ENCODE measurements at regions not wholly inside any gene's neighbourhood (a gene's known extent, or its start where the extent isn't known, plus 50 kb on each side); places are given as distances from the start of the nearest gene placed in this dataset.

DNA sequence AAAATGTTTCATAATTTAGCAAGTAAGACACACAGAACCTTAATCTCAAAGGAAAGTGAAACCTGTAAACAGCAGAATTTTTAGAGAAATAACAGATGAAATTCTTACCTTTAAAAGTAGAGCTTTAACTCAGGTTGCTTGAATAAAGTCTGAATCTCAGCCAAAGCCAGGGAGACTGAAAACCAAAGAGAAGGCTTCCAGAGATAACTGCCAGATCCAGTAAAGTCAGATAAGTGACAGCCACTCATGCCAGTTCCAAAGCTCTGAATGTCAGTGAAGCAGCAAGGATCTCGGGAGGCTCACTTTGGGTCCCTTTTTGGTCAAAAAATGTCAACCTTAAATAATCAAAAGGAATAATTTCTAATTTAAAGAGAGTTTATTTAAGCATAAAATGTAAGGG lies 199.9 kb upstream of the CHRM3 start:
- no peak for ATAC-seq
- Mint-ChIP-seq H3K9me3 (no peaks in the 10 kb centered on the region; the same call in 1 of the 2 replicates), H3K4me1 (peaks cover 5% of the 10 kb centered on the region), H3K27ac (no peak overlapping the region), H3K36me3 (no peaks in the 10 kb centered on the region), H3K27me3 (ENCODE audit: low read depth) (no peaks in the 10 kb centered on the region), H3K4me3 (no peak overlapping the region)
- no peak for DNase-seq (ENCODE audit: low spot score)
- ChIA-PET POLR2A (no interaction called here), CTCF (no interaction called here)
- TF ChIP-seq, protein P1, sequence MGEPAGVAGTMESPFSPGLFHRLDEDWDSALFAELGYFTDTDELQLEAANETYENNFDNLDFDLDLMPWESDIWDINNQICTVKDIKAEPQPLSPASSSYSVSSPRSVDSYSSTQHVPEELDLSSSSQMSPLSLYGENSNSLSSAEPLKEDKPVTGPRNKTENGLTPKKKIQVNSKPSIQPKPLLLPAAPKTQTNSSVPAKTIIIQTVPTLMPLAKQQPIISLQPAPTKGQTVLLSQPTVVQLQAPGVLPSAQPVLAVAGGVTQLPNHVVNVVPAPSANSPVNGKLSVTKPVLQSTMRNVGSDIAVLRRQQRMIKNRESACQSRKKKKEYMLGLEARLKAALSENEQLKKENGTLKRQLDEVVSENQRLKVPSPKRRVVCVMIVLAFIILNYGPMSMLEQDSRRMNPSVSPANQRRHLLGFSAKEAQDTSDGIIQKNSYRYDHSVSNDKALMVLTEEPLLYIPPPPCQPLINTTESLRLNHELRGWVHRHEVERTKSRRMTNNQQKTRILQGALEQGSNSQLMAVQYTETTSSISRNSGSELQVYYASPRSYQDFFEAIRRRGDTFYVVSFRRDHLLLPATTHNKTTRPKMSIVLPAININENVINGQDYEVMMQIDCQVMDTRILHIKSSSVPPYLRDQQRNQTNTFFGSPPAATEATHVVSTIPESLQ (CRISPR knock-in tag; IDR thresholded peaks at IDR 0.05), result no peak
- TF ChIP-seq ZBTB21 (CRISPR knock-in tag; IDR thresholded peaks at IDR 0.05; ENCODE audit: borderline replicate concordance) (no peak), KAT7 (CRISPR knock-in tag; IDR thresholded peaks at IDR 0.05; ENCODE audit: borderline replicate concordance) (no peak), ATF1 (CRISPR knock-in tag; IDR thresholded peaks at IDR 0.05) (no peak), CREM (CRISPR knock-in tag; IDR thresholded peaks at IDR 0.05) (no peak), SP1 (CRISPR knock-in tag; conservative IDR thresholded peaks at IDR 0.05) (no peak)

- ChIA-PET CTCF (no interaction called here), POLR2A (no interaction called here)
- Mint-ChIP-seq H3K27me3 (ENCODE audit: low read depth) (no peaks in the 10 kb centered on the region), H3K9me3 (peaks cover 8% of the 10 kb centered on the region), H3K27ac (no peak overlapping the region), H3K4me1 (peaks cover 5% of the 10 kb centered on the region), H3K4me3 (no peak overlapping the region), H3K36me3 (peaks cover 6% of the 10 kb centered on the region)
- ATAC-seq (no peak), DNase-seq (ENCODE audit: low spot score) (no peak)
- TF ChIP-seq NFATC4 (CRISPR knock-in tag; IDR thresholded peaks at IDR 0.05) (no peak), E2F5 (CRISPR knock-in tag; IDR thresholded peaks at IDR 0.05) (no peak), ZSCAN18 (CRISPR knock-in tag; IDR thresholded peaks at IDR 0.05) (no peak), NFE2L1 (CRISPR knock-in tag; IDR thresholded peaks at IDR 0.05) (no peak), EMX1 (CRISPR knock-in tag; IDR thresholded peaks at IDR 0.05) (no peak), TP53 (CRISPR knock-in tag; IDR thresholded peaks at IDR 0.05) (no peak), NFYB (CRISPR knock-in tag; conservative IDR thresholded peaks at IDR 0.05; ENCODE audit: low read depth) (no peak), KAT7 (CRISPR knock-in tag; IDR thresholded peaks at IDR 0.05; ENCODE audit: borderline replicate concordance) (no peak), JAZF1 (CRISPR knock-in tag; IDR thresholded peaks at IDR 0.05) (no peak), ZNF423 (CRISPR knock-in tag; IDR thresholded peaks at IDR 0.05) (no peak), SP1 (CRISPR knock-in tag; conservative IDR thresholded peaks at IDR 0.05) (no peak), SMAD3 (CRISPR knock-in tag; IDR thresholded peaks at IDR 0.05; ENCODE audit: borderline replicate concordance) (no peak), ZNF232 (CRISPR knock-in tag; IDR thresholded peaks at IDR 0.05) (no peak), GRHL2 (CRISPR knock-in tag; IDR thresholded peaks at IDR 0.05; ENCODE audit: insufficient replicate concordance, severe bottlenecking) (no peak), ZNF532 (CRISPR knock-in tag; IDR thresholded peaks at IDR 0.05; ENCODE audit: borderline replicate concordance) (no peak), RORB (CRISPR knock-in tag; IDR thresholded peaks at IDR 0.05) (no peak), CREB1 (CRISPR knock-in tag; IDR thresholded peaks at IDR 0.05) (no peak), ZNF138 (CRISPR knock-in tag; conservative IDR thresholded peaks at IDR 0.05) (no peak)
- TF ChIP-seq, protein P2, sequence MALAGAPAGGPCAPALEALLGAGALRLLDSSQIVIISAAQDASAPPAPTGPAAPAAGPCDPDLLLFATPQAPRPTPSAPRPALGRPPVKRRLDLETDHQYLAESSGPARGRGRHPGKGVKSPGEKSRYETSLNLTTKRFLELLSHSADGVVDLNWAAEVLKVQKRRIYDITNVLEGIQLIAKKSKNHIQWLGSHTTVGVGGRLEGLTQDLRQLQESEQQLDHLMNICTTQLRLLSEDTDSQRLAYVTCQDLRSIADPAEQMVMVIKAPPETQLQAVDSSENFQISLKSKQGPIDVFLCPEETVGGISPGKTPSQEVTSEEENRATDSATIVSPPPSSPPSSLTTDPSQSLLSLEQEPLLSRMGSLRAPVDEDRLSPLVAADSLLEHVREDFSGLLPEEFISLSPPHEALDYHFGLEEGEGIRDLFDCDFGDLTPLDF (CRISPR knock-in tag; IDR thresholded peaks at IDR 0.05), result no peak
Observed at GRCh38 chr1:239185245-239185619, 201.1 kb upstream of the CHRM3 start.
